AG04450 (cell line): ENCODE measurements at regions not wholly inside any gene's neighbourhood (a gene's known extent, or its start where the extent isn't known, plus 50 kb on each side); places are given as distances from the start of the nearest gene placed in this dataset.

Experiments used
- CTCF ChIA-PET: fragments of 300-600, 350-600 bp; formaldehyde crosslinking; extraction: SDS; loops from one replicate; lab custom pipeline; 2022; ENCODE audit warnings: antibody characterized with exemption, inconsistent platforms; lab: Charles Lee
- POLR2A ChIA-PET: fragments of 350-600 bp; formaldehyde crosslinking; extraction: SDS; loops from one replicate; lab custom pipeline; 2021; ENCODE audit warnings: antibody characterized with exemption, inconsistent platforms; lab: Yijun Ruan, JAX
- DNase-seq: peaks from one replicate; pipeline ENCODE4 v3.0.0-alpha.2; 2011; ENCODE audit warnings: low read depth, low spot score
- H3K27ac ChIP-seq: one replicate; pipeline ENCODE4 v1.5.1; 2012; ENCODE audit warnings: low read depth, low read length, control low read depth
- H3K27me3 ChIP-seq: one replicate; pipeline ENCODE4 v1.6.0; 2012; ENCODE audit warnings: low read length; ENCODE audit not compliant: control insufficient read depth, insufficient read depth
- H3K4me3 ChIP-seq: 2 replicates; pipeline ENCODE4 v1.5.1; 2011; ENCODE audit warnings: mild to moderate bottlenecking, low read depth, low read length, control low read depth
- H3K9me3 ChIP-seq: 2 replicates; pipeline ENCODE4 v1.5.1; 2012; ENCODE audit warnings: low read length; ENCODE audit not compliant: control insufficient read depth, insufficient read depth
- CTCF ChIP-seq: IDR thresholded peaks from 2 replicates; pipeline ENCODE4 v1.5.1; 2011; ENCODE audit warnings: low read depth, low read length, control low read depth, inconsistent platforms

- Histone ChIP-seq H3K27me3 (peaks cover 3% of the 10 kb centered on the region), H3K27ac (no peak overlapping the region), H3K9me3 (no peaks in the 10 kb centered on the region), H3K4me3 (no peak overlapping the region)
- POLR2A ChIA-PET = no interaction called here
- no peak for DNase-seq
- TF ChIP-seq CTCF = no peak
- CTCF ChIA-PET = no interaction called here
These were observed 132.6 kb upstream of the NABP1 start for GRCh38 chr2:191545361-191545760.

- CTCF ChIA-PET = interaction anchor here (0.7 to 6.5 kb wide), 7 partner anchors 13 to 735 kb away, joined by 3 to 51 read pairs (median 4); no protein-coding TSS in a partner anchor
- TF ChIP-seq CTCF = no peak
- no peak overlapping the region for H3K4me3 ChIP-seq
These were observed 125.9 kb upstream of the NABP1 start for GRCh38 chr2:191552066-191552465.

GRCh38 chr2:191554240-191554639, 123.7 kb upstream of the NABP1 start:
- H3K4me3 ChIP-seq = no peak overlapping the region
- no peak for TF ChIP-seq CTCF
- DNase-seq = no peak
- H3K9me3 ChIP-seq = no peaks in the 10 kb centered on the region
- no peak overlapping the region for H3K27ac ChIP-seq
- CTCF ChIA-PET = interaction anchor here (0.6 to 6.5 kb wide), 22 partner anchors 10 to 1001 kb away, joined by 3 to 51 read pairs (median 4); no protein-coding TSS in a partner anchor
- POLR2A ChIA-PET = interaction anchor here (0.6 to 1.4 kb wide), 2 partner anchors 123 to 157 kb away, joined by 4 to 6 read pairs; partner anchors contain the start of gene NABP1
- H3K27me3 ChIP-seq = peaks cover 3% of the 10 kb centered on the region

More at GRCh38 chr2:191552066-191552465, 125.9 kb upstream of the NABP1 start:
- POLR2A ChIA-PET = no interaction called here
- peaks cover 6% of the 10 kb centered on the region for H3K27me3 ChIP-seq
- H3K27ac ChIP-seq = no peak overlapping the region
- DNase-seq = no peak
- no peaks in the 10 kb centered on the region for H3K9me3 ChIP-seq

GRCh38 chr2:191555092-191555742, 122.7 kb upstream of the NABP1 start:
- Histone ChIP-seq H3K27me3 (peaks cover 3% of the 10 kb centered on the region), H3K4me3 (no peak overlapping the region), H3K27ac (no peak overlapping the region), H3K9me3 (no peaks in the 10 kb centered on the region)
- POLR2A ChIA-PET = interaction anchor here (0.6 to 1.4 kb wide), 4 partner anchors 122 to 291 kb away, joined by 3 to 6 read pairs (median 5); partner anchors contain the start of gene NABP1
- CTCF ChIA-PET = interaction anchor here (0.6 to 6.5 kb wide), 20 partner anchors 9 to 1000 kb away, joined by 3 to 51 read pairs (median 4); no protein-coding TSS in a partner anchor
- peak; percentile 61 for DNase-seq
- peak; percentile 76 for TF ChIP-seq CTCF

- POLR2A ChIA-PET = no interaction called here
These were observed 121.5 kb upstream of the NABP1 start for GRCh38 chr2:191556463-191556862.

More at GRCh38 chr2:191556463-191556862, 121.5 kb upstream of the NABP1 start:
- CTCF ChIA-PET = interaction anchor here (0.7 to 5.6 kb wide), 4 partner anchors 10 to 606 kb away, joined by 3 to 51 read pairs (median 18); no protein-coding TSS in a partner anchor
- no peak overlapping the region for H3K4me3 ChIP-seq
- peaks cover 3% of the 10 kb centered on the region for H3K27me3 ChIP-seq
- TF ChIP-seq CTCF = no peak
- H3K9me3 ChIP-seq = no peaks in the 10 kb centered on the region
- DNase-seq = no peak
- H3K27ac ChIP-seq = no peak overlapping the region
